ENCODE measurements at regions not wholly inside any gene's neighbourhood (a gene's known extent, or its start where the extent isn't known, plus 50 kb on each side); places are given as distances from the start of the nearest gene placed in this dataset.

DNA sequence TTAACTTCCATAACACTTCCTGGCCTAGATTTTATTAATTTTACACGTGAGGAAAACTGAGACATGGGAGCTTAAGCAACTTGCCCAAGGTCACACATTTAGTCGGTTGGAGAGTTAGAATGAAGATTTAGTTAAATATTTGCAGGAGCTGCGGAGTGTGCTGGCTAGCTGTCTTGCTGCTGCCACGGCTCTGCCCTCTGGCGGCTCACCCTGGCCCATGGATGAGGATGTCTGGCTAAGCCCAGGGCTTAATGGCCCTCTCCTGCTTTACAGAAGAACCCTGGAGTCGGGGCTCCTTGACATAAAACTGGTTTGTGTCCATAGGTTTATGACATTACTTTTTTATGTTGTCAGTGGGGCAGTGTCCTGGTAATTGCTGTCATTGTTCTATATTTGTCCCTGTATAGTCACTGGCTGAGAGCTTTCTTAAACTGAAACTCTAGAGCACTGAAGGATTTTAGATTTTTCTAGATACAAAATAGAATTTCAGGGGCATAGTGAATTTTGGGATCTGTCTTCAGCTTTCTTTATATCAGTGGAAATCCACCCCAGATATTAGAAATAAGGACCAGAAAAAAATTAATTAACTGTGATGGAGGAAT lies 88.9 kb upstream of the WLS start:
- TF ChIP-seq, protein P1, sequence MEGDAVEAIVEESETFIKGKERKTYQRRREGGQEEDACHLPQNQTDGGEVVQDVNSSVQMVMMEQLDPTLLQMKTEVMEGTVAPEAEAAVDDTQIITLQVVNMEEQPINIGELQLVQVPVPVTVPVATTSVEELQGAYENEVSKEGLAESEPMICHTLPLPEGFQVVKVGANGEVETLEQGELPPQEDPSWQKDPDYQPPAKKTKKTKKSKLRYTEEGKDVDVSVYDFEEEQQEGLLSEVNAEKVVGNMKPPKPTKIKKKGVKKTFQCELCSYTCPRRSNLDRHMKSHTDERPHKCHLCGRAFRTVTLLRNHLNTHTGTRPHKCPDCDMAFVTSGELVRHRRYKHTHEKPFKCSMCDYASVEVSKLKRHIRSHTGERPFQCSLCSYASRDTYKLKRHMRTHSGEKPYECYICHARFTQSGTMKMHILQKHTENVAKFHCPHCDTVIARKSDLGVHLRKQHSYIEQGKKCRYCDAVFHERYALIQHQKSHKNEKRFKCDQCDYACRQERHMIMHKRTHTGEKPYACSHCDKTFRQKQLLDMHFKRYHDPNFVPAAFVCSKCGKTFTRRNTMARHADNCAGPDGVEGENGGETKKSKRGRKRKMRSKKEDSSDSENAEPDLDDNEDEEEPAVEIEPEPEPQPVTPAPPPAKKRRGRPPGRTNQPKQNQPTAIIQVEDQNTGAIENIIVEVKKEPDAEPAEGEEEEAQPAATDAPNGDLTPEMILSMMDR (conservative IDR thresholded peaks at IDR 0.05; ENCODE audit: low read depth, low read length): peak; percentile 30; the same call in 1 of the 2 replicates
- no peak for TF ChIP-seq EZH2 (IDR thresholded peaks at IDR 0.05; ENCODE audit: borderline replicate concordance, low read depth, low read length, poor library complexity, severe bottlenecking)

Measured in A673 (cell line).